ENCODE measurements at regions not wholly inside any gene's neighbourhood (a gene's known extent, or its start where the extent isn't known, plus 50 kb on each side); places are given as distances from the start of the nearest gene placed in this dataset.
A peak's percentile ranks its signal among the peaks of the same experiment; 100 is the strongest.

GRCh38 chr5:93915142-93915553, 173.7 kb upstream of the POU5F2 start:
- DNase-seq (peak; percentile 51), ATAC-seq (ENCODE audit: low read depth) (peak; percentile 14)
- Histone ChIP-seq H3K4me2 (replicated peaks; ENCODE audit: low read depth, low read length, poor library complexity, severe bottlenecking) (no peak overlapping the region), H2AFZ (ENCODE audit: insufficient read depth, low read depth, low read length, poor library complexity, severe bottlenecking) (no peak overlapping the region), H3K79me2 (ENCODE audit: control insufficient read depth, insufficient read depth, low read length) (no peaks in the 10 kb centered on the region), H4K20me1 (ENCODE audit: control insufficient read depth, insufficient read depth, low read length, poor library complexity, severe bottlenecking) (no peaks in the 10 kb centered on the region), H3K4me3 (ENCODE audit: control extremely low read depth in 1 of 5, extremely low read depth in 1 of 5, insufficient read depth in 1 of 5, low read depth in 2 of 5, low read length in 4 of 5) (no peak overlapping the region), H3K36me3 (replicated peaks in 1 of 2; ENCODE audit: control extremely low read depth in 1 of 2, control insufficient read depth in 1 of 2, extremely low read depth in 1 of 2, insufficient read depth in 2 of 2, low read length in 1 of 2) (no peaks in the 10 kb centered on the region), H3K27ac (ENCODE audit: low read length in 2 of 2) (no peak overlapping the region), H3K27me3 (replicated peaks in 1 of 4; ENCODE audit: control extremely low read depth in 1 of 4, control insufficient read depth in 3 of 4, insufficient read depth in 4 of 4, low read length in 3 of 4) (no peaks in the 10 kb centered on the region), H3K9ac (ENCODE audit: low read length) (no peak overlapping the region), H3K9me3 (ENCODE audit: control extremely low read depth in 1 of 3, control insufficient read depth in 2 of 3, insufficient read depth in 1 of 3, low read length in 2 of 3) (no peaks in the 10 kb centered on the region), H3K4me1 (ENCODE audit: control insufficient read depth in 2 of 2, insufficient read depth in 2 of 2, low read length in 2 of 2) (no peaks in the 10 kb centered on the region)
- Mint-ChIP-seq H3K9me3 (ENCODE audit: insufficient read depth) (no peaks in the 10 kb centered on the region), H3K27me3 (no peaks in the 10 kb centered on the region), H3K4me3 (no peak overlapping the region), H3K27ac (no peak overlapping the region), H3K4me1 (no peaks in the 10 kb centered on the region)
- CTCF ChIA-PET, result interaction anchor here (1.1 to 1.6 kb wide), 5 partner anchors 16 to 309 kb away, joined by 3 to 8 read pairs (median 4); no protein-coding TSS in a partner anchor
- TF ChIP-seq CTCF (IDR thresholded peaks at IDR 0.05) (peak; percentile 84), EZH2 (IDR thresholded peaks at IDR 0.05; ENCODE audit: borderline replicate concordance, insufficient read depth, low read depth, low read length, poor library complexity, severe bottlenecking) (no peak)
- intact Hi-C loops (cut with micrococcal nuclease), result loop anchor here (1.0 to 5.0 kb wide), 2 partner anchors 334 to 1608 kb away; partner anchors contain the start of gene NR2F1-AS1
- POLR2A ChIA-PET, result no interaction called here

DNA sequence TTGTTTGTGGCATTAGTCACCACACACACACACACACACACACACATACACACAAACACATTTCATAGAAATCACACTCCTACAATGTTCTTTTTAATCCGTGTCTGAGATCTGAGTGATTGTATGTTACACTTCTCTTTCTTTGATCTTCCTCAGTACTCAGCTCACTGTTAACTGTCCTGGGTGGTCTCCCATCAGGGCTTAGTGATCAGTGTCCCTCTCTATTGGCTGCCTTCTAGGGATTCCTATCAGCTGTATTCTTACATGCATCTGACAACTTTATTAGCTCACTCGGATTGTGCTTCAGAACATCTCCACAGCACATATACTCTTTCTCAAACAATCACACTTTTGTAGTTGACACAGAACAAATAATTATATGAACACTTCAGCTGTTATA, 170.2 kb upstream of the POU5F2 start:
- H3K9me3 ChIP-seq (ENCODE audit: control extremely low read depth in 1 of 3, control insufficient read depth in 2 of 3, insufficient read depth in 1 of 3, low read length in 2 of 3), result no peaks in the 10 kb centered on the region
- ATAC-seq (ENCODE audit: low read depth) (no peak), DNase-seq (no peak)
- TF ChIP-seq CTCF (IDR thresholded peaks at IDR 0.05), result no peak
- TF ChIP-seq EZH2 (IDR thresholded peaks at IDR 0.05; ENCODE audit: borderline replicate concordance, insufficient read depth, low read depth, low read length, poor library complexity, severe bottlenecking), result no peak
- intact Hi-C loops (cut with micrococcal nuclease), result no loop called here
- no peak overlapping the region for H2AFZ ChIP-seq (ENCODE audit: insufficient read depth, low read depth, low read length, poor library complexity, severe bottlenecking)
- H3K36me3 ChIP-seq (replicated peaks in 1 of 2; ENCODE audit: control extremely low read depth in 1 of 2, control insufficient read depth in 1 of 2, extremely low read depth in 1 of 2, insufficient read depth in 2 of 2, low read length in 1 of 2), result no peaks in the 10 kb centered on the region
- CTCF ChIA-PET, result interaction anchor here (1.3 to 1.6 kb wide), 2 partner anchors 13 to 304 kb away, joined by 4 to 5 read pairs; no protein-coding TSS in a partner anchor
- no peak overlapping the region for H3K9ac ChIP-seq (ENCODE audit: low read length)
- no peak overlapping the region for H3K4me2 ChIP-seq (replicated peaks; ENCODE audit: low read depth, low read length, poor library complexity, severe bottlenecking)
- whole genome bisulfite sequencing (ENCODE audit: insufficient coverage), result 100% methylated on average over 1 of the region's 2 CpGs
- Mint-ChIP-seq H3K4me3 (no peak overlapping the region), H3K27me3 (no peaks in the 10 kb centered on the region), H3K9me3 (ENCODE audit: insufficient read depth) (no peaks in the 10 kb centered on the region), H3K27ac (no peak overlapping the region), H3K4me1 (no peaks in the 10 kb centered on the region)
- H3K4me3 ChIP-seq (ENCODE audit: control extremely low read depth in 1 of 5, extremely low read depth in 1 of 5, insufficient read depth in 1 of 5, low read depth in 2 of 5, low read length in 4 of 5), result no peak overlapping the region
- no peaks in the 10 kb centered on the region for H4K20me1 ChIP-seq (ENCODE audit: control insufficient read depth, insufficient read depth, low read length, poor library complexity, severe bottlenecking)
- POLR2A ChIA-PET, result no interaction called here
- H3K4me1 ChIP-seq (ENCODE audit: control insufficient read depth in 2 of 2, insufficient read depth in 2 of 2, low read length in 2 of 2), result no peaks in the 10 kb centered on the region
- H3K27me3 ChIP-seq (replicated peaks in 1 of 4; ENCODE audit: control extremely low read depth in 1 of 4, control insufficient read depth in 3 of 4, insufficient read depth in 4 of 4, low read length in 3 of 4), result no peaks in the 10 kb centered on the region
- H3K79me2 ChIP-seq (ENCODE audit: control insufficient read depth, insufficient read depth, low read length), result no peaks in the 10 kb centered on the region
- no peak overlapping the region for H3K27ac ChIP-seq (ENCODE audit: low read length in 2 of 2)

Data from B cell (primary cell).